ENCODE measurements at regions not wholly inside any gene's neighbourhood (a gene's known extent, or its start where the extent isn't known, plus 50 kb on each side); places are given as distances from the start of the nearest gene placed in this dataset.

DNA sequence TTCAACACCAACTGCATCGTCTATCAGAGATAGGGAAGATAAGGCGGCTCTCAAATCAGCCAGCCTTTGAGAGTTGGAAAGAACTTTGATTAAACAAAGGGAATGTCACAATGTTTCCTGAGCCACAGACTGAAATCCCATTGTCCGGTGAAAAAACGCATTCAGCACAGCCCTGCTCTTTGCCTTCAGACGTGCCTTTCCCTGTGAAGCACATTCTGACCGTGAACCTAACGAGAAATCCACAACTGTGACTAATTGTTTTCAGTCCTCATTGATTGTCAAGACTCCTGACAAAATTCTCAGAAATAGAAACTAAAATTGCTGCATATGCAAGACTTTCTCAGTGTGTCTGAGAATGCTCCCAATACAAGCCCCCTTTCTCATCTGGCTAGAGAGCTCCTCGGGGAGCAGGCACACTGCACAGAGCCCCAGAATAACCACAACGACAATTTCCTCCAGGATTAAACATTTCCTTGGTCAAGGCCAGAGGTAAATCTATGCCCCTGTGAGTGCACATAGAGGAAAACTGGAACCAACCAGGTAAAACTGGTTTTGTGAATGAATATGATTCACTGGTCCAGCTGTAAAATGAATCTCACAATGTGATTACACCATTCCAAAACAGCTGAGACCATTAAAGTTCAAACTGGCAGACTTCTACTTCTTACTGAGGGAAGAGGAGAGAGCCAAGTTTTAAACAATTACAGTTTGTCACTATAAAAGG is 561.9 kb upstream of the ID2 start:
- Histone ChIP-seq H3K9me3 (no peaks in the 10 kb centered on the region), H3K27ac (peak overlapping the region; percentile 77 to 84 (median 78)), H3K4me1 (peaks cover 0 to 29% (median 27%) of the 10 kb centered on the region in 4 donors), H3K36me3 (no peaks in the 10 kb centered on the region), H3K4me3 (peak overlapping the region in 1 of 4 donors; percentile 22), H3K27me3 (no peaks in the 10 kb centered on the region)
- intact Hi-C loops (cut with DNase I; ENCODE audit: low total_unique reads) (no loop called here), in situ Hi-C loops (cut with MboI; ENCODE audit: low pct_ligation_motif_present in 1 of 4, low pct_unique_long_range_greater_than_20kb in 1 of 4, low sequenced_read_pairs in 3 of 4) (no loop called here)
- TF ChIP-seq POLR2A (IDR thresholded peaks at IDR 0.05) = peak; percentile 26
- TF ChIP-seq, protein P1, sequence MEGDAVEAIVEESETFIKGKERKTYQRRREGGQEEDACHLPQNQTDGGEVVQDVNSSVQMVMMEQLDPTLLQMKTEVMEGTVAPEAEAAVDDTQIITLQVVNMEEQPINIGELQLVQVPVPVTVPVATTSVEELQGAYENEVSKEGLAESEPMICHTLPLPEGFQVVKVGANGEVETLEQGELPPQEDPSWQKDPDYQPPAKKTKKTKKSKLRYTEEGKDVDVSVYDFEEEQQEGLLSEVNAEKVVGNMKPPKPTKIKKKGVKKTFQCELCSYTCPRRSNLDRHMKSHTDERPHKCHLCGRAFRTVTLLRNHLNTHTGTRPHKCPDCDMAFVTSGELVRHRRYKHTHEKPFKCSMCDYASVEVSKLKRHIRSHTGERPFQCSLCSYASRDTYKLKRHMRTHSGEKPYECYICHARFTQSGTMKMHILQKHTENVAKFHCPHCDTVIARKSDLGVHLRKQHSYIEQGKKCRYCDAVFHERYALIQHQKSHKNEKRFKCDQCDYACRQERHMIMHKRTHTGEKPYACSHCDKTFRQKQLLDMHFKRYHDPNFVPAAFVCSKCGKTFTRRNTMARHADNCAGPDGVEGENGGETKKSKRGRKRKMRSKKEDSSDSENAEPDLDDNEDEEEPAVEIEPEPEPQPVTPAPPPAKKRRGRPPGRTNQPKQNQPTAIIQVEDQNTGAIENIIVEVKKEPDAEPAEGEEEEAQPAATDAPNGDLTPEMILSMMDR (IDR thresholded peaks at IDR 0.05) = no peak
- TF ChIP-seq POLR2AphosphoS5 (IDR thresholded peaks at IDR 0.05) = peak in 2 of 3 donors; percentile 43 to 73
- 26 to 51% methylated on average over 7 to 9 of the region's 9 CpGs for WGBS, 2 donors (ENCODE audit: low coverage in 1 of 2)
- peak; percentile 27 for DNase-seq

DNA sequence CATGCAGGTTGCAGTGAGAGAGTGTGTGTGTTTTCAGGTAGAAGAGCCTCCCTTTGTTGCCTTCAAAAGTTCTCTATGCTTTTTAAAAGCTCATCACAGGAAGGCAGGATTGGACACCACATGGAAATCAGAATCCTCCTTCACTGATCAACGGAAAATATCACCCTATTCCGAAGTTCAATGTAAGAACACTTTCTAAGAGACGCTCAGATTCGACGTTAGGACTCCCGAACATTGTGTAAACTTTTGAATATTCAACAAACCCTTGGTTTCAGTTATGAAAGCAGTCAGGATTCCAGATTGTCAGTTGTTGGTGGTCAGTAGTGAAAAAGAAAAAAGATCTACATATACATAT is 561.4 kb upstream of the ID2 start:
- in situ Hi-C loops (cut with MboI; ENCODE audit: low pct_ligation_motif_present in 1 of 4, low pct_unique_long_range_greater_than_20kb in 1 of 4, low sequenced_read_pairs in 3 of 4) = no loop called here
- Histone ChIP-seq H3K27me3 (no peaks in the 10 kb centered on the region), H3K4me3 (no peak overlapping the region), H3K9me3 (no peaks in the 10 kb centered on the region), H3K27ac (peak overlapping the region; percentile 77 to 84 (median 78)), H3K36me3 (no peaks in the 10 kb centered on the region), H3K4me1 (peaks cover 0 to 29% (median 27%) of the 10 kb centered on the region in 4 donors)
- intact Hi-C loops (cut with DNase I; ENCODE audit: low total_unique reads) = no loop called here
- no peak for DNase-seq
- no peak for TF ChIP-seq EP300 (IDR thresholded peaks at IDR 0.05; ENCODE audit: low read depth)
- no peak for TF ChIP-seq POLR2AphosphoS5 (IDR thresholded peaks at IDR 0.05)
- TF ChIP-seq, protein P1 (IDR thresholded peaks at IDR 0.05) = no peak
- TF ChIP-seq POLR2A (IDR thresholded peaks at IDR 0.05) = no peak
- 32 to 35% methylated on average over 5 to 6 of the region's 6 CpGs for WGBS, 2 donors (ENCODE audit: low coverage in 1 of 2)

DNA sequence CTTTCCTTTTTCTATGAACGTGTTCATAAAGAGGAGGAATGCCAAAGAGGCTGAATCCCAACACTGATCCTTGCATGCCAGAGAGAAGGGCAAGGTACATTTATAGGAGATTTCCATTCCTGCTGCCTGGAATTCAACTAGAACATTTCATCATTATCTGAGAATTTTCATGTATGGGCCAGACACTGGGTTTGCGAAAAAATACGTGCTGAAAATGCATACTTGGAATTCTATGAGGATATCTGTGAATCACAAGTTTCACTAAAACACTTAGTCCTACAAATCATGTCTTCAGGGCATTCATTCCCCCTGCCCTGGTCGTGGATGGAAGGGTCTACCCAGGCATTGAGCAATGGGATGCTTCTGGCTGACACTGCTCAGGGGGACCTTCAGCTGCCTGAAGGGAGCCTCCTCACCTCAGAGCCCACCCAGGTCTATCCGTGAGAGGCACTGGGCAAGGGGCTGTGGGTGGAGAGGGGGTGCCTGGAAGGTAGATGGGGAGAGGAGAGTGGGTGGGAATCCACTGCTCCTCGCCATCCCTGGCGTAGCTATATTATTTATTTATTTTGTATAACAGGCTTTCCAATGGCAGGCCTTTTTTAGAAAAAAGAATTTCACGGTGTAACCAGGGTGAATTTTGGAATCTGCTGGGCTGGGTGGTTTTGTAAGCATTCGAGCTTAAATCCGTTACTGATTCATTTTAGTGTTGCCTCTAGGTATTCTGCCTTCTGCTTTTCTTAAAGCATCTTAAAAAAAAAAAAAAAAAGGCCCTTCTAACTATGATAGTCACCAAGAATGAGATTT is 560.6 kb upstream of the ID2 start:
- Histone ChIP-seq H3K27me3 (no peaks in the 10 kb centered on the region), H3K36me3 (no peaks in the 10 kb centered on the region), H3K4me1 (peaks cover 0 to 29% (median 27%) of the 10 kb centered on the region in 4 donors), H3K9me3 (no peaks in the 10 kb centered on the region), H3K4me3 (no peak overlapping the region), H3K27ac (peak overlapping the region; percentile 77 to 84 (median 78))
- in situ Hi-C loops (cut with MboI; ENCODE audit: low pct_ligation_motif_present in 1 of 4, low pct_unique_long_range_greater_than_20kb in 1 of 4, low sequenced_read_pairs in 3 of 4) = no loop called here
- intact Hi-C loops (cut with DNase I; ENCODE audit: low total_unique reads) = no loop called here
- WGBS, 2 donors (ENCODE audit: low coverage in 1 of 2) = 77 to 79% methylated on average over 6 to 10 of the region's 10 CpGs
- no peak for TF ChIP-seq POLR2A (IDR thresholded peaks at IDR 0.05)
- no peak for TF ChIP-seq POLR2AphosphoS5 (IDR thresholded peaks at IDR 0.05)
- no peak for TF ChIP-seq EP300 (IDR thresholded peaks at IDR 0.05; ENCODE audit: low read depth)
- TF ChIP-seq, protein P1 (IDR thresholded peaks at IDR 0.05) = no peak
- no peak for DNase-seq

DNA sequence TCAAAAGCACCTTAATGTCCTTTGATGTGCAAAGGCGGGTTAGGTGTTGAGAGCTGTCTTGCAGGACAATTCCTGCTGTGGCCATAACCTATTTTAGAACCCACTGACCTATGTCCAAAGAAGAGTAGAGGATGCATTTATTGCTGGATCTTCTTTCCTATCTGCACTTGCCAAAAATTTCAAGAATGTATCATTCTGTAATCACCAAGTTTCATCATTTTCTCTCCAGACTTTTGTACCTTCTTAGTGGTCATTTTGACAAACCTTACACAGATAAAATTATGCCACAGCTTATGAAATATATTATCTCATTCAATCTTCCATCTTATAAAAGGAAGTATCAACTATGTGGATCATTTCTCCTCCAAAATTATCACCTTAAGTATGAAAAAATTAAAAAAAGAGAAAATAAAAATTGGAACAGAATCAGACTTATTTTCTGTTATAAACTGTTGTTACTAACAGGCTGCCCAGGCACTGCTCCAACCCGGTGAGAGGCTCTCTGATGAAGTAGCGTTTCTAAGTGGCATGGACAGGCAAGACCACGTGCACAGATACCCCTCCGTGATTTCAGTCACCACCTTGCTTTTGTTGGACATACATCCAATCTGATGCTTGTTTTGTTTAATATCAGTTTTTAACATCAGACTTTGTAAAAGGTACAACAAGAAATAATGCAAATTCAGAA is 559.9 kb upstream of the ID2 start:
- no peak for DNase-seq
- no peak overlapping the region for H3K27ac ChIP-seq
- in situ Hi-C loops (cut with MboI; ENCODE audit: low pct_ligation_motif_present in 1 of 4, low pct_unique_long_range_greater_than_20kb in 1 of 4, low sequenced_read_pairs in 3 of 4) = no loop called here
- H3K9me3 ChIP-seq = no peaks in the 10 kb centered on the region
- no peaks in the 10 kb centered on the region for H3K27me3 ChIP-seq
- H3K36me3 ChIP-seq = no peaks in the 10 kb centered on the region
- H3K4me1 ChIP-seq = peaks cover 0 to 29% (median 25%) of the 10 kb centered on the region in 4 donors
- WGBS, 2 donors (ENCODE audit: low coverage in 1 of 2) = 86% methylated on average over 4 to 5 of the region's 5 CpGs
- intact Hi-C loops (cut with DNase I; ENCODE audit: low total_unique reads) = no loop called here
- H3K4me3 ChIP-seq = no peak overlapping the region
- no peak for TF ChIP-seq POLR2AphosphoS5 (IDR thresholded peaks at IDR 0.05)
- no peak for TF ChIP-seq EP300 (IDR thresholded peaks at IDR 0.05; ENCODE audit: low read depth)
- TF ChIP-seq, protein P1 (IDR thresholded peaks at IDR 0.05) = no peak
- TF ChIP-seq POLR2A (IDR thresholded peaks at IDR 0.05) = no peak
